ENCODE measurements at regions not wholly inside any gene's neighbourhood (a gene's known extent, or its start where the extent isn't known, plus 50 kb on each side); places are given as distances from the start of the nearest gene placed in this dataset.
A peak's percentile ranks its signal among the peaks of the same experiment; 100 is the strongest.

DNA sequence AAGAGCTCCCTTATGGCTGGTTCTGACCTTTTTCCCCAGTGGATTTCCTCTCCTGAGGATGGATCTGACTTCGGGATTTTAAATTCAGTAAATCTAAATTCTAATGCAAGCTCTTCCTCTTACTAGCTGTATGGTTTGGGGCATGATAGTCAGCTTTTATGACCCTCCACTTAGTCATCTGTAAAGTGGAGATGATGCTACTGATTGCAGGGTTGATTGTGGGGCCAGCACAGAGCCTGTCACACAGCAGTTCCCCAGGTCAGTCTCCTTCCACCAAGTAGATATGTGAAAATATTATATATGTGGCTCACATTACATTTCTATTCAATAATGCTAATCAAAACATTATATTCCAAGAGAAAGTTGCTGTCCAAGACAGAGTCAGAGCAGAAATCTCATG is 141.3 kb upstream of the UBE2E1 start:
- no peak for DNase-seq (ENCODE audit: low read depth)

DNA sequence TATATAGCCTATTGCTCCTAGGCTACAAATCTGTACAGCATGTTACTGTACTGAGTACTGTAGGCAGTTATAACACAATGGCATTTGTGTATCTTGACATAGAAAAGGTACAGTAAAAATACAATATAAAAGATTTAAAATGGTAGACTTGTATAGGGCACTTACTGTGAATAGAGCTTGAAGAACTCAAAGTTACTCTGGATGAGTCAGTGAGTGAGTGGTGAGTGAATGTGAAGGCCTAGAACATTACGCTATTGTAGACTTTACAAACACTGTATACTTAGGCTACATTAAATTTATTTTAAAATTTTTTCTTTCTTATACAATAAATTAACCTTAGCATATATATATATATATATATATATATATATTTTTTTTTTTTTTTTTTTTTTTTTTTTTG is 140.0 kb upstream of the UBE2E1 start:
- DNase-seq (ENCODE audit: low read depth): no peak

DNA sequence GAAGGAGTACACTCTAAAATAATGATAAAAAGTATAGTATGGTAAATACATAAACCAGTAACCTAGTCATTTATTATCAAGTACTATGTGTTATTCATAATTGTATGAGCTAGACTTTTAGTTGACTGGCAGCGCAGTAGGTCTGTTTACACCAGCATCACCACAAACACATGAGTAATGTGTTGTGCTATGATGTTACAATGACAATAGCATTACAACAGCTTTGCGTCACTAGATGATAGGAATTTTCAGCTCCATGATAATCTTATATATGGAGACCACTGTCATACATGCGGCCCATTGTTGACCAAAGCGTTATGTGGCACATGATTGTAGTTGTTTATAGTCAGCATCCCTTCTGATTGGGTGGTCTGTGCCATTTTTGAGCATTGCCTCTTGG is 138.9 kb upstream of the UBE2E1 start:
- DNase-seq (ENCODE audit: low read depth): no peak

DNA sequence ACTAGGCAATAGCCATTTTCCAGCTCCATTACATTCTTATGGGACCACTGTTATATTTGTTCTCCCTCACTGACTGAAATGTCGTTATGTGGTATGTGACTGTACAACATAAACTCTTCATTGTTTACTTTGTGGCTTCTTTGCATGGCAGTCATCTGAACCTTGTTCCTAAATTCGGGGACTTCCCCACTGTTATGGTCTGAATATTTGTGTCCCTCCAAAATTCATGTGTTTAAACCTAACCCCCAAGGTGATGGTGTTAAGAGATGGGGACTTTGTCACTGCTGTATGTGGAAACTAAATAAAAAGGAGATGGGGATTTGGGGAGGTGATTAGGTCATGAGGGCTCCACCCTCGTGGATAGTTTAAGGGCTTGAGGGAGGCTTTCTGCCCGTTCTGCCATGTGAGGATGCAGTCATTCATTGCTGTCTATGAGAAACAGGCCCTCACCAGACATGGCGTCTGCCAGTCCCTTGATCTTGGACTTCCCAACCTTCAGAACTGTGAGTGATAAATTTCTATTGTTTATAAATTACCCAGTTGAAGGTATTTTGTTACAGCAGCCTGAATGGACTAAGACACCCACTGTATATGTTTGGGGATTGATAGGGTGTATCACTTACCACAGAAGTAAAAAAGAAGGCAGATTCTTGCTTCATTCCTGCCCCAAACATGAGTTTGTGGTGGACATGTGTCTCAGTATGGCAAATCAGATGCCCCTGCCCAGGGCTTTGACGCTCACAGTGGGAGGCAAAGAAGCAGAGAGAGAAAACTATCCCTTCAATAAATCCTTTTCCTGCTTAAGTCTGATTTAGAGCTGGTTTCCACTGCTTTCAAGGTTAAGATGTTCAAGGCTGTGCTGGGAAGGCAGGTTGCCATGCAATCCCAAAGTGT is 138.0 kb upstream of the UBE2E1 start:
- DNase-seq (ENCODE audit: low read depth): no peak

DNA sequence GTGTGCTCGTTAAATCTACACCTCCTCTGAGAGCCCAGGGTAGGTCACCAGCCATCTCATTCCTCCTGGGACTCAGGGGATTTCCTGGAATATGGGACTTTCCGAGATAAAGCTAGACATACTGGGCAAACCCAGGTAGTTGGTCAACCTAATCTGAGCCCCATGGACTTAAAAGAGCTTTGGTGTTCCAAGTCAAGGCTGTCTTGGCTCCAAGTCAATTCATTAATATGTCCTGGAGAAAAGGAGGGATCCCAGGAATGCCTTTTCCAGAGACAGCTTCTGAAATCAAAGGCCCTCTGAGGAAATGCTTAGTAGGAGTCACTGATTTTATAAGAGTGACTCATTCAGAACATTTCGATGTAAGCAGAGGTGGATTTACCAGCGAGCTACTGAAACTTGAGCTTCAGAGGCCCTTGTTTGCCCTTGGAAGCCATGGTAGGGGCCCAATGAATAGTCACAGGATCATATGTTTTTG is 137.3 kb upstream of the UBE2E1 start:
- DNase-seq (ENCODE audit: low read depth): no peak

DNA sequence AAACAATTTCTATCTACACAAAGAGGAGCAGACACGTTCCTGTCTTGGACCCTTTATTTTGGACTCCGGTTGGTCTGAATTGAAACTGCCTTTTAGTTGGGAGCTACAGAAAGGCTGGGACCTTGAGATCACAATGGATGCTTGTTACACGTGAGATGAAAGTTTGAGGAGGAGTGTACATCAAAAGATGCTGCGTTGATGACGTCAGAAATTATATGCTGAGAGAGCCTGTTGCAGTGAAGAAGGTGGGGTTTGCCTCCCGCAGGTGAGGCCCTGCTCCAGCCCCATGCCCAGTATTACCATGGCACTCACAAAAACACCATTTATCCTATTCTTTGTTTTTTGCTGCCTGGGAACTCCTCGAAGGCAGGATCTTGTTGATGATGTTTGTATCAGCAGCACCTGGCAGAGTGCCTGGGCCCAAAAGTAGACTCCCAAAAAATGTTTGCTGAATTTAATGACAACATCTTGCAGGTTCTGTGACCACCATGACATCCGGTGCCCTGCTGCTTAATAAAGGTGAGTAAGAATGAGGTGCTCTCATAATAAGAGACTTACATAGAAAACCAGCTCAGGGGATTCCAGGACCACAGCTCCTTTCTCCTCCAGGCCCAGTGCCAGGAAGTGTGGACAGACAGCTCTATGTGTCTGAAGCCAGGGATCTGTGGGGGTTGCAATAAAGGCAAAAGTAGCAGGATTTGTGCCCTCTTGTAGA is 136.1 kb upstream of the UBE2E1 start:
- DNase-seq (ENCODE audit: low read depth): no peak

DNA sequence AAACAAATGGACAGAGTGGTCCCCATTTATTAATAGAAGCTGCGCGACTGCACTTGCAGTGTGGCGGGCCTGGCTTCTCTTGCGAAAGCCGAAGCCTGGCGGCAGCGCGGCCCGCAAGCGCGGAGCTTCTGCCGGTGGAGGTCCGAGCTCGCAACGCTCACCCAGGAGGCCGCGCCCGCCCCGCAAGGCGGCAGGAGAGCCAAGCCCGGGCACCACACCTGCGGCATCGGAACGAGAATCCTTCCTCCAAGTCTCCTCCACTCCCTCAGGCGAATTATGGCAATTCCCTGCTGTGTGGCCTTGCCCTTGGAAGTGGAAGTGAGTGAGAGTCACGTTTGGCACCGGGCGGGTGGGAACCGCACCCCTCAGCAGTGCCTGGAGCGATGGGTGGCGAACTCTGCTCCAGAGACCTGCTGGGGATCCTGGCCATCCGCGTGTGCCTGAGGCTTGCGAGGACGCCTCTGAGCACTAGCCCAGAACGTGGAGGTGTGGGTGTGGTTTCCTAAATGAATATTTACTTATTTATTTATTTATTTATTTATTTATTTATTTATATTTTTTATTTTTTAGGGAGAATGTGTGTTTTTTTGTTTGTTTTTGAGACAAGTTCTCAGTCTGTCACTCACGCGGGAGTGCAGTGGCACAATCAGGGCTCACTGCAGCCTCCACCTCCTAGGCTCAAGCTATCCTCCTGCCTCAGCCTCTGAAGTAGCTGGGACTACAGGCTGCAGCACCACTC is 133.7 kb upstream of the UBE2E1 start:
- DNase-seq (ENCODE audit: low read depth): no peak

DNA sequence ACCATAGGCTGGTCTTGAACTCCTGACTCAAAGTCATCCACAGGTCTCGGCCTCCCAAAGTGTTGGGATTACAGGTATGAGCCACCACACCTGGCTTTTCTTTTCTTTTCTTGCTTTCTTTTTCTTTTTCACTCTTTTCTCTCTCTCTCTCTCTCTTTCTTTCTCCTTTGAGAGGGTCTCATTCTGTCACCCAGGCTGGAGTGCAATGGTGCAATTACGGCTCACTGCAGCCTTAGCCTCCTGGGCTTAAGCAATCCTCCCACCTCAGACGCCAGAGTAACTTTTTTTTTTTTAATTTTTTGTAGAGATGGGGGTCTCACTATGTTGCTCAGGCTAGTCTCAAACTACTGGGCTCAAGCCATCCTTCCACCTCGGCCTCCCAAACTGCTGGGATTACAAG is 133.1 kb upstream of the UBE2E1 start:
- DNase-seq (ENCODE audit: low read depth): no peak

DNA sequence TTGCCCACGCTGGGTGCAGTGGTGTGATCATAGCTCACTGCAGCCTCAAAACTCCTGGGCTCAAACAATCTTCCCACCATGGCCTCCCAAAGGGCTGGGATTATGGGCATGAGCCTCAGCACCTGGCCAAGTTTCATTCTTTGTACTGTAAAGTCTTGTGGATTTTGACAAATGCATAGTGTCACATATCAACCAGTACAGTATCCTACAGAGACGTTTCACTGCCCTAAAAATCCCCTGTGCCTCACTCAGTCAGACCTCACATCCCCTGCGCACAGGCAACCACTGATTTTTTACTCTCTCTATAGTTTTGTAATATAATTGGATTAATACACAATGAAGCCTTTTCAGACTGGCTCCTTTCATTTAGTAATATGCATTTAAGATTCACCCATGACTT is 130.7 kb upstream of the UBE2E1 start:
- DNase-seq (ENCODE audit: low read depth): no peak

DNA sequence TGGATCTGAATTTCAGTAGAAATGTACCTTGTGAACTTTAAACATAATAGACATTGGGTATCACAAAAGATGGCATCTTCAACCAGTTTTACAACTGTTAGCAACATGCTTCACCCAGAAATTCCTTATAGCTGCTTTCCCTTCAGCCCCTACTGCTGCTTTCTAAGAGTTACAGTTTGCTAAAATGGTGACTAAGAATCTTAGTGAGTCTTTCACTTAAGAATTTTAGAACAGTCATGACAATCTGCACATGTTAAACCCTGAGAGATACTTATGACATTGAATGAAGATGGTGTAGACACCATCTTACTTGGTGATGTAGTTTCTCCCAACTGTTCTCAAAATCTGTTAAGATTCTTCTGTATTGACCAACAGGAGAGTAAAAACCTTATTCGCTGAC is 129.7 kb upstream of the UBE2E1 start:
- no peak for DNase-seq (ENCODE audit: low read depth)

DNA sequence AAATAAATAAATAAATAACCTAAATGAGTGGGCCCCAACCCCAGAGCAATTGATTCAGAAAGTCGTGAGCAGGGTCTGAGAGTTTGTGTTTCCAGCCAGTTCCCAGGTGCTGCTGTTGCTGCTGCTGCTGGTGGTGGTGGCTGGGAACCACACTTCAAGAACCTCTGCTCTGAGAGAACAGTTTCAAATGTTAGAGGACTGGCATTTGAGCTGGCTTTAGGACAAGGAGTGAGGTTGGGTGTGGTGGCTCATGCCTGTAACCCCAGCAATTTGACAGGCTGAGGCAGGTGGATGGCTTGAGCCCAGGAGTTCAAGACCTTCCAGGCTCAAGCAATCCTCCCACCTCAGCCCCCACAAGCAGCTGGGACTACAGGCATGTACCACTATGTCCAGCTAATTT is 123.1 kb upstream of the UBE2E1 start:
- DNase-seq (ENCODE audit: low read depth): no peak

DNA sequence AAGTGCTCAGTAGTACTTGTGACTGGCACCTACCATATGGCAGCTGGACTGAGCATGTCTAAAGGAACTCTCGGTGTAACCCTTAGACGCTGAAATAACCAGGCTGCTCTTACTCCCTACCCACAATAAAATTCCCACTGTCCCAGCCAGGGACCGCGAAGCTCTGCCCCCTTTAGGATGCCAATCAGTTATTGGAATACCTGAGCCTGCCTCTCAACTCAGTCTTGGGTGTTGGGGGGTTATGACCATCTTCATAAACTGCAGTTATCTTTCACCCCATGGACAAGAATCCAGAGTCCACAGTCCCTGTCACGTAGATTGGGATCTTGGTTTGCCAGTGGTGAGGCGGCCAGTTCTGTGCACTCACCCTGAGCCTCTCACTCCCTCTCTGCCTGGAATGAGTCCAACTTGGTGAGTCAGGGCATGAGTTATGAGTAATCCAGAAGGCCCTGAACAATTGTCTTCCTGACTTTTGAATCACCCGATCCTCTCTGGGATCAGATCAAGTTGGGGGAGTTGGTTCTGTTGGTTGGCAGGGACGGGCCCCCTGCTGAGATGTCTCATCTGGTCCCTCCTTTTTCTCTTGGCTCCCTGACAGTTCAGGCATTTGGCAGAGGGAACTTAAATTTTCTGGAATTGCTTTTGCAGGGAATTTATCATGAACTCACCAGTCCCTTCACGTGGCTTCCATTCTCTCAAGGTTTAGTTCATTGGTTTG is 120.1 kb upstream of the UBE2E1 start:
- peak; percentile 98 for DNase-seq (ENCODE audit: low read depth)

DNA sequence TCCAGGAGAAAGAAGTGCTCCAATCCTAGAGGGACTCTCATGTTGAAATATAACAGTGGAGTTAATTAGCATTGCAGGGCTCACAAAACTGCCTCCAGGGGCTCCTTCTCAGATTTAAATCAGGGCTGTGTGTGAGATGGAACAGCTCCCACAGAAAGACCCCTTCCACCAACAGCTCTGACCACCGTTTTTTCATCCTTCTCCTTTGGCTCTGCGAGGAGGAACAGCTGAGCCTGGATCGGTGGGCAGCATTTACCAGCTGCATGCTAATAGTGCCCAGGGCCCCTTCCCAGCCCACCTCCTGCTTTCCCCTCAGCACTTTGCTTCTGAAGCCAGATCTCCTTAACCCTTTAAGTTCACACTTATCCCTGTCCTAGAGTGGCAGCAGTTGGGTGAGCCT is 119.2 kb upstream of the UBE2E1 start:
- DNase-seq (ENCODE audit: low read depth): no peak

DNA sequence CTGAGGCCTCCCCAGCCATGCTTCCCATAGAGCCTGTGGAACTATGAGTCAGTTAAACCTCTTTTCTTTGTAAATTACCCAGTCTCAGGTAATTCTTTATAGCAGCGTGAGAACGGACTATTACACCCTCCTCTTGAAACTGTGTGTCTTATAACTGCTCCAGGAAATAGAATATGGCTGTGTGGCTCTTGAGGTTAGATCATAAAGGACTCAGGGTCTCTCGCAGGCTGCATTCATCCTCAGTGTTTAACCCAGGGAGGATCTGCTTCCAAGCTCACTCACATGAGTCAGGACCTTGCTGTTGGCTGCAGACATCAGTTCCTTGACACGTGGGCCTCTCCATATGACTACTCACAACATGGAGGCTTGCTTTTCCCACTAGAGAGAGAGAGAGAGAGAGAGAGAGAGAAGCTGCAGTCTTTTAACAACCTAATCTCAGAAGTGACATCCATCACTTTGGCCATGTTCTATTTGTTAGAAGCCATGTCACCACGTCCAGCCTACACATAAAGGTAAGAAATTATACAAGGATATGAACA is 114.3 kb upstream of the UBE2E1 start:
- no peak for DNase-seq (ENCODE audit: low read depth)

DNA sequence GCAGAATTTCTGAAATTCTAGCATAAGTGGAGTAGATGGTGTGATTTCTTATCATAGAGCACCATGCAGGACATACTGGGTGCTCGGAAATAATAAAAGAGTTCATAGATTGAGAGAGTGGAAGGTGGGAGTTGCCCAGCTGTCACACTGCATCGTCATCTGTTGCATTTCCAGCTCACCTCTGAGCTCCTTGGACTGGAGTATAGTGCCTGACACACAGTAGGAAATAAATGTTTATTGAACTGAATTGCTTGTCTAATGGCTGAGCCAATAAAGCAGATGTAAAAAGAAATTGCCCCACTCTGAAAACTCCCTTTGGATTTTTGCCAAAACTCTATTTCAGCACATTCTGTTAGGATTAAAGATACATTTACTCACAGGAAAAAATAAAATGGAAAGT is 108.9 kb upstream of the UBE2E1 start:
- DNase-seq (ENCODE audit: low read depth): no peak

DNA sequence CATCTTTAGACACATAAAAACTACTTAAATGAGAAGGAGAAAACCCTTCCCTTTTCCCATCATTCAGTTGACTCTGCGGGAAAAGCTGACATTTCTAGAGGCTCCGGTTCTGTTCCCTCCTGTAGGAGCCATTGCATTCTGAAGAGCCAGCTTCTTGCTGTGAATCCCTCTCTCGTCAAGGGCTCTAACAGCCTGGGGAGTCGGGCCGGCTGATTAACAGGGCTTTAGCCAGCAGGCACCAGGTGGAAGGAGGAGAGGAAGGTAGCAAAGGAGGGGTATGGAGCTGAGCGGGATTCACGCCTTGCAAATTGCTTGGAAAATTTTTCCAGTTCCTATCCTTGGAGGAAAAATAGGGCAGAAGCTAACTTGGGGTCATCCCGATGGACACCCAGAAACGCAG is 108.3 kb upstream of the UBE2E1 start:
- DNase-seq (ENCODE audit: low read depth): no peak

DNA sequence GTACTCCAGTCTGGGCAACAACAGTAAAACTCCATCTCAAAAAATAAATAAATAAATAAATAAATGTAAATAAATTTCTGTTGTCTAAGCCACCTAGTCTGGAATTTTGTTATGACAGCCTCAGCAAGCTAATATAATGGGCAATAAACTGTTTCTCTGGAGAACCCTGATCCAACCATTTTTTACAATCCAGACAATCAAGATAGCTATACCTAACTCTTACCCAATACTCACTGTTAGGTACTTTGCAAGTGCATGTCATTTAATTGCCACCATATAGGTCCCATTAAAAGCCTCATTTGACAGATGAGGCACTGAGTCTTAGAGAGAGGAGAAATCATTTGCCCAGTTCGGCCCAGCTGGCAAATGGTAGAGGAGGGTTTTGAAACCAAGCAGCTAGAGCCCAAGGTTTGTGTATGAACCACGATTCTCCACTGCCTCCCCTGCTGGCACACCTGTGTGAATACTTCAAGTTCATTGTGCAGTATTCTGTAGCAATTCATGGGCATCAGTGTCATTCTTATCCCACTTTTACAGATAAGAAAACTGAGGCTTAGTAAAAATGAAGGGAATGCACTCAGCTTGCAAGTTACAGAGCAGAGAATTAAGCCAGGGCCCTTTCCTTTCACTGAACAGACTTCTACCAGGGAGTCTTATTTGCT is 107.0 kb upstream of the UBE2E1 start:
- DNase-seq (ENCODE audit: low read depth): no peak

DNA sequence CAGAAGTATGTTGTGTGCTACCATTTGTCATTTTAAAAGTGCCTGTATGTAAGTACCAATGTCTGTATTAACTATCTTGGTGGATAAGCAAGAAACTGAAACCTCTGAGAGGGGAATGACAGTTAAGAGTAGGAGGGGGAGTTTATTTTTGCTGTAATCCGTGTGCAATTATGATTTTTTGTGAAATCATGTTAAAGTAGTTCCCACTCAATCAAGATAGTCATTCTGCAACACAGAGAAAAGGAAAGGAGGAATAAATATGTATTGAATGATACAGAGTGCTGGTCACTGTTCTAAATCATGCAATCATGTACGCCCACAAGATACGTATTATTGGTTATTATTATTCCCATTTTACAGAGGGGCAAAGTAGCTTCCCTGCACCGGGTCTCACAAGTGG is 105.1 kb upstream of the UBE2E1 start:
- DNase-seq (ENCODE audit: low read depth): no peak

DNA sequence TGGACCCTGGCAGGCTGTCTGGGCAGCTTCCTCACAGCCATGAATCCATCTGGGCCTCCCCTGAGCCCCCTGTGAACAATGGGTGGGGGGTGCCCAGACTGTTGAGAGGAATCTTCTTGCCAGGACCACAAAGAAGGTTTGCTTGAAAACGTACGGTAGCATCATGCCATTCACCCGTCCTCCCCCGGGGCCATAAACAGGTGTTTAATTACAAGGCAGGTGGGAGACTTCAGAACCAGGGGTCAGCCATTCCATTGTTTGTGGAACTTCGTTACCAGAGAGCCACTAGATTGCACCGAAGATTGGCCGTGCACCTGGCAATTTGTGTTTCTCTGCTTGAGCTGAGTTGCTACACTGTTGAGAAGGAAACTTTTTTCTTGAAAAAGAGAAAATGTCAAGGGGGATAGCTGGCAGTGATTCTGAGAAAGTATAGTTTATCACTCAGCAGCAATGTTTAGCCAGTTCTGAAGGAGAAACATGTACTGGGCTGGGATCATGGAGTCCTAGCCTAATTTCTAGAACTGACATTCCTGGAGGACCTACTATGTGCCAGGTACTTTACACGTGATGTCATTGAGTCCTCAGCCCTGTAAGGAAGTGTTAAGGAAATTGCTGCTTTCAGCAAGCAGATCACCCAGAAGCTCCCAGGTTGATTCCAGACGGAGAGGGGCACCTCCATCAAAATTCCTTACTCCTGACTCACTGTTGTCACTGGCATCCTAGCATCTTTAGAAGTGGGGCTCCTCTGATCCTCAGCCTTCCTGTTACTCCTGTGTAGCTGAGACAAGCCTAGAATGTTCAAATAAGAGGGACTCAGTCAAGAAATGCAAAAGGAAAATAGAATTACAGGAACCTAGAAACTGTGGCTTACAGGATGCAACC is 103.8 kb upstream of the UBE2E1 start:
- no peak for DNase-seq (ENCODE audit: low read depth)

DNA sequence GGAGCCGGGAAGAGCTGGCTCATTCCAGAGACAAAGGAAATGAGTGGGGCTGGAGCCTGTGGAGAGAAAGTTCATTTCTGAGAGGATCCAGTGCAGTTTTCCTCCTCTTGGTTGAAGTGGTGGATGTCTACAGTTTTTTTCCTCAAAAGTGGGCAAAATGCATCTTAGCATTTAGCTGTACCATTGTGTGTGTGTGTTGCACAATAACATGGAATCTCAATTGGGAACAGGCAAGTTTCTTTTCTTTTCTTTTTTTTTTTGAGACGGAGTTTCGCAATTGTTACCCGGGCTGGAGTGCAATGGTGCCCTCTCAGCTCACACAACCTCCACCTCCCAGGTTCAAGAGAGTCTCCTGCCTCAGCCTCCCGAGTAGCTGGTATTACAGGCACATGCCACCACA is 101.5 kb upstream of the UBE2E1 start:
- no peak for DNase-seq (ENCODE audit: low read depth)

Measured in GM04503 (cell line).